ENCODE measurements at regions not wholly inside any gene's neighbourhood (a gene's known extent, or its start where the extent isn't known, plus 50 kb on each side); places are given as distances from the start of the nearest gene placed in this dataset.

- no peaks in the 10 kb centered on the region for H3K4me1 ChIP-seq (ENCODE audit: control insufficient read depth, extremely low read depth, insufficient read depth, low read length)
- FAIRE-seq: no peak
- H4K20me1 ChIP-seq (replicated peaks; ENCODE audit: control insufficient read depth, extremely low read depth, insufficient read depth, low read length): no peaks in the 10 kb centered on the region
- POLR2A ChIA-PET: no interaction called here
- H3K9ac ChIP-seq (replicated peaks; ENCODE audit: extremely low read depth, insufficient read depth, low read length): no peak overlapping the region
- intact Hi-C loops (cut with micrococcal nuclease): no loop called here
- H3K27ac ChIP-seq (ENCODE audit: insufficient read depth, low read depth, low read length): no peak overlapping the region
- no peaks in the 10 kb centered on the region for H3K9me1 ChIP-seq (replicated peaks; ENCODE audit: control insufficient read depth, extremely low read depth, insufficient read depth, low read length)
- H3K4me2 ChIP-seq (ENCODE audit: insufficient read depth, low read length): no peak overlapping the region
- DNase-seq (ENCODE audit: low read depth, low spot score): no peak
- no peaks in the 10 kb centered on the region for H3K36me3 ChIP-seq (ENCODE audit: control insufficient read depth in 2 of 2, extremely low read depth in 1 of 2, insufficient read depth in 2 of 2, low read length in 2 of 2)
- BruUV-seq (replicated peaks): no TSS peak
- TF ChIP-seq JUN (IDR thresholded peaks at IDR 0.05; ENCODE audit: borderline replicate concordance, insufficient read depth, insufficient read length, low read depth): no peak
- TF ChIP-seq EZH2 (IDR thresholded peaks at IDR 0.05; ENCODE audit: borderline replicate concordance, low read depth, low read length, severe bottlenecking): no peak
- TF ChIP-seq FOS (IDR thresholded peaks at IDR 0.05; ENCODE audit: borderline replicate concordance, insufficient read depth, low read length): no peak
- TF ChIP-seq POLR2AphosphoS5 (IDR thresholded peaks at IDR 0.05; ENCODE audit: insufficient read depth, low read depth, low read length): no peak
- TF ChIP-seq MYC (IDR thresholded peaks at IDR 0.05; ENCODE audit: low read depth, low read length): no peak
- TF ChIP-seq CTCF (IDR thresholded peaks at IDR 0.05; ENCODE audit: extremely low read depth in 1 of 2, insufficient read depth in 1 of 2, low read depth in 1 of 2, low read length in 2 of 2): no peak
- TF ChIP-seq POLR2A (IDR thresholded peaks at IDR 0.05; ENCODE audit: low read depth, low read length): no peak
- no peak for TF ChIP-seq MAX (IDR thresholded peaks at IDR 0.05; ENCODE audit: insufficient read depth, insufficient read length)
- TF ChIP-seq GATA2 (IDR thresholded peaks at IDR 0.05; ENCODE audit: insufficient read depth, insufficient read length, low read depth, low read length): no peak
- no peaks in the 10 kb centered on the region for H3K27me3 ChIP-seq (ENCODE audit: control insufficient read depth in 2 of 2, insufficient read depth in 2 of 2, low read length in 2 of 2)
- dilution Hi-C loops (cut with MboI; ENCODE audit: extremely low pct_ligation_motif_present, low sequenced_read_pairs): no loop called here
- CTCF ChIA-PET: no interaction called here
- no peaks in the 10 kb centered on the region for H3K79me2 ChIP-seq (ENCODE audit: control insufficient read depth, insufficient read depth, low read length)
- no peak overlapping the region for H3K4me3 ChIP-seq (replicated peaks in 1 of 3; ENCODE audit: insufficient read depth in 1 of 3, low read depth in 1 of 3, low read length in 3 of 3)
- no peaks in the 10 kb centered on the region for H3K9me3 ChIP-seq (replicated peaks; ENCODE audit: control insufficient read depth, insufficient read depth, low read length)
- H2AFZ ChIP-seq (ENCODE audit: low read depth, low read length): no peak overlapping the region
Measured at GRCh38 chr10:105763611-105764010, 1122.5 kb downstream of the SORCS3 start.

Data from endothelial cell of umbilical vein (primary cell).